ENCODE measurements at regions not wholly inside any gene's neighbourhood (a gene's known extent, or its start where the extent isn't known, plus 50 kb on each side); places are given as distances from the start of the nearest gene placed in this dataset.

DNA sequence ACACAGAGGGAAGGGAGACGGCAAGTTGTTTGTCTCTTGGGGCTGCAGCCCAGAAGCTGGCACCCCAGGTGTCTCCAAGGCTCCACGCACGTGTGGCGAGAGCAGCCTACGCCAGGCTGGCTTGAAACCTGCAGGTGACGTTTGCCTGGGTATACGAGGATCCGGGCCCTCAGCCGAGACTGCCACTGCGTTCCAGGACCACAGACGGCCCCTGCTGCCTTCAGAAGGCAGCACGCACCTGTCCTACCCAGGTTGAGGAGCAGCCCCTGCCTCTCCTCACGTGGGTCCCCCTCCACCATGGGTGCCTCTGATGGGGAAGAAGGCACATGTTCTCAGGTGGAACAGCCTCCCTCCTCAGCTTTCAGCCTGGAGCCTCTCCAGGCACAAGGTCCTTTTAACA lies 75.3 kb upstream of the PRR20G start:
- Histone ChIP-seq H3K4ac (ENCODE audit: low read depth, low read length) (no peak overlapping the region), H3T11ph (ENCODE audit: low read length) (no peak overlapping the region), H3K79me2 (ENCODE audit: insufficient read depth, low read length) (no peaks in the 10 kb centered on the region), H3K4me2 (ENCODE audit: insufficient read depth, insufficient read length, low read length) (no peak overlapping the region), H3K9me3 (ENCODE audit: control insufficient read depth, low read depth, low read length) (no peaks in the 10 kb centered on the region), H2BK15ac (ENCODE audit: low read depth, low read length) (no peak overlapping the region), H3K9ac (ENCODE audit: extremely low read depth, insufficient read length, low read length) (no peak overlapping the region), H3K14ac (ENCODE audit: insufficient read depth, low read length) (no peak overlapping the region), H3K56ac (ENCODE audit: insufficient read length, low read depth, low read length) (no peak overlapping the region), H2BK12ac (ENCODE audit: insufficient read length, low read depth, low read length) (no peak overlapping the region), H3K18ac (ENCODE audit: insufficient read length, low read depth, low read length) (no peak overlapping the region), H2AK5ac (ENCODE audit: insufficient read length, low read length) (no peak overlapping the region), H3K79me1 (ENCODE audit: insufficient read depth, low read depth, low read length, poor library complexity, severe bottlenecking) (no peaks in the 10 kb centered on the region), H2BK5ac (ENCODE audit: insufficient read length, low read length) (no peak overlapping the region), H2AFZ (ENCODE audit: low read length) (no peak overlapping the region), H4K91ac (ENCODE audit: insufficient read length, low read depth, low read length) (no peak overlapping the region), H3K27ac (ENCODE audit: insufficient read length, low read depth, low read length) (no peak overlapping the region), H4K5ac (ENCODE audit: insufficient read length, low read depth, low read length) (no peak overlapping the region), H4K20me1 (ENCODE audit: control insufficient read depth, insufficient read depth, insufficient read length) (no peaks in the 10 kb centered on the region), H3K27me3 (ENCODE audit: insufficient read depth, low read length) (no peaks in the 10 kb centered on the region), H4K8ac (replicated peaks; ENCODE audit: insufficient read length, low read depth, low read length) (no peak overlapping the region), H2BK120ac (ENCODE audit: low read depth, low read length, poor library complexity, severe bottlenecking) (no peak overlapping the region), H3K4me1 (ENCODE audit: insufficient read depth, low read length) (no peaks in the 10 kb centered on the region), H2BK20ac (ENCODE audit: low read depth, low read length, poor library complexity, severe bottlenecking) (no peak overlapping the region), H3K23ac (ENCODE audit: insufficient read length, low read depth, low read length) (no peak overlapping the region), H3K23me2 (ENCODE audit: insufficient read length, low read depth, low read length, poor library complexity, severe bottlenecking) (no peaks in the 10 kb centered on the region)
- Mint-ChIP-seq H3K27ac (no peak overlapping the region), H3K27me3 (ENCODE audit: low read depth) (peaks cover 11% of the 10 kb centered on the region), H3K9me3 (peaks cover under 1 to 1% of the 10 kb centered on the region in 2 experiments; a peak in 2 of 5 replicates), H3K36me3 (ENCODE audit: insufficient read depth in 1 of 3, low read depth in 3 of 3) (no peaks in the 10 kb centered on the region), H3K4me1 (peaks cover 3 to 17% of the 10 kb centered on the region in 2 experiments), H3K4me3 (no peak overlapping the region)
- DNase-seq: no peak
- TF ChIP-seq, protein P1, sequence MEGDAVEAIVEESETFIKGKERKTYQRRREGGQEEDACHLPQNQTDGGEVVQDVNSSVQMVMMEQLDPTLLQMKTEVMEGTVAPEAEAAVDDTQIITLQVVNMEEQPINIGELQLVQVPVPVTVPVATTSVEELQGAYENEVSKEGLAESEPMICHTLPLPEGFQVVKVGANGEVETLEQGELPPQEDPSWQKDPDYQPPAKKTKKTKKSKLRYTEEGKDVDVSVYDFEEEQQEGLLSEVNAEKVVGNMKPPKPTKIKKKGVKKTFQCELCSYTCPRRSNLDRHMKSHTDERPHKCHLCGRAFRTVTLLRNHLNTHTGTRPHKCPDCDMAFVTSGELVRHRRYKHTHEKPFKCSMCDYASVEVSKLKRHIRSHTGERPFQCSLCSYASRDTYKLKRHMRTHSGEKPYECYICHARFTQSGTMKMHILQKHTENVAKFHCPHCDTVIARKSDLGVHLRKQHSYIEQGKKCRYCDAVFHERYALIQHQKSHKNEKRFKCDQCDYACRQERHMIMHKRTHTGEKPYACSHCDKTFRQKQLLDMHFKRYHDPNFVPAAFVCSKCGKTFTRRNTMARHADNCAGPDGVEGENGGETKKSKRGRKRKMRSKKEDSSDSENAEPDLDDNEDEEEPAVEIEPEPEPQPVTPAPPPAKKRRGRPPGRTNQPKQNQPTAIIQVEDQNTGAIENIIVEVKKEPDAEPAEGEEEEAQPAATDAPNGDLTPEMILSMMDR (conservative IDR thresholded peaks at IDR 0.05): no peak
- no CpG with 5 or more reads among the region's 13 CpGs for WGBS (ENCODE audit: extremely low coverage, insufficient read length, low lambda C conversion rate)
